Lung (tissue), 11 donors: ENCODE measurements at regions not wholly inside any gene's neighbourhood (a gene's known extent, or its start where the extent isn't known, plus 50 kb on each side); places are given as distances from the start of the nearest gene placed in this dataset.

Experiments used
- ATAC-seq: fragments of 200-7000 bp; cut with Tn5 transposase; one replicate; pipeline ENCODE4 v1.9.1; 2020; ENCODE audit warnings: moderate number of reproducible peaks; ENCODE audit not compliant: insufficient read depth, low FRiP score
- DNase-seq, 3 donors: peaks; one replicate each; pipeline ENCODE4 v3.0.0-alpha.2; 2013 to 2017
- H3K27ac ChIP-seq, 2 donors: one replicate each; pipeline ENCODE4 v1.5.1; 2013; ENCODE audit warnings: mild to moderate bottlenecking in 2 of 2, moderate library complexity in 2 of 2, control low read depth in 1 of 2, inconsistent platforms in 1 of 2, low read depth in 1 of 2, low read length in 1 of 2
- H3K27me3 ChIP-seq, 3 donors: one replicate each; pipeline ENCODE4 v1.5.1; 2013; ENCODE audit warnings: low read length in 2 of 3; ENCODE audit not compliant: control insufficient read depth in 3 of 3, insufficient read depth in 3 of 3
- H3K36me3 ChIP-seq, 4 donors: one replicate each; pipeline ENCODE4 v1.5.1; 2013; ENCODE audit warnings: low read length in 4 of 4, mild to moderate bottlenecking in 1 of 4, moderate library complexity in 1 of 4; ENCODE audit not compliant: control insufficient read depth in 4 of 4, insufficient read depth in 4 of 4
- H3K4me1 ChIP-seq, 5 donors: one replicate each; pipeline ENCODE4 v1.5.1; 2013; ENCODE audit warnings: low read length in 5 of 5, mild to moderate bottlenecking in 2 of 5, moderate library complexity in 1 of 5; ENCODE audit not compliant: control insufficient read depth in 5 of 5, insufficient read depth in 5 of 5
- H3K4me3 ChIP-seq: one replicate; pipeline ENCODE4 v1.5.1; 2013; ENCODE audit warnings: mild to moderate bottlenecking, control low read depth, moderate library complexity
- H3K9ac ChIP-seq, 2 donors: one replicate each; pipeline ENCODE4 v1.5.1; 2013; ENCODE audit warnings: low read length in 2 of 2, control low read depth in 1 of 2; ENCODE audit not compliant: insufficient read depth in 1 of 2
- H3K9me3 ChIP-seq, 4 donors: one replicate each; pipeline ENCODE4 v1.5.1; 2013; ENCODE audit warnings: low read length in 3 of 4, mild to moderate bottlenecking in 1 of 4, moderate library complexity in 1 of 4; ENCODE audit not compliant: control insufficient read depth in 4 of 4, insufficient read depth in 3 of 4
- CTCF ChIP-seq: IDR thresholded peaks from 2 replicates; pipeline ENCODE4 v1.5.1; 2012; ENCODE audit warnings: mild to moderate bottlenecking; ENCODE audit errors: control extremely low read depth, extremely low read depth
- WGBS, 2 donors: extraction: QIAGEN DNeasy Blood & Tissue Kit; methylation state at CpG; one replicate each; pipeline ENCODE4 v1.1.7; 2013; 5-methylcytosine and 5-hydroxymethylcytosine counted together
- donor health status: control.
- donor health status: control.
- donor health status: Bipolar disorder and iron deficiency.
- donor health status: healthy.
- donor health status: DM: yes; HTN: yes; CAD: no.

GRCh38 chr5:72608297-72608696 lies 101.1 kb upstream of the ZNF366 start:
- no peaks in the 10 kb centered on the region for H3K27me3 ChIP-seq
- H3K27ac ChIP-seq = no peak overlapping the region
- WGBS, 2 donors = 76 to 81% methylated on average over 8 of the region's 8 CpGs
- peaks cover 0 to 17% (median 0%) of the 10 kb centered on the region in 5 donors for H3K4me1 ChIP-seq
- ATAC-seq (no peak), DNase-seq (peak; percentile 92 to 98 (median 97))
- TF ChIP-seq CTCF = no peak
- H3K9me3 ChIP-seq = no peaks in the 10 kb centered on the region
- no peak overlapping the region for H3K4me3 ChIP-seq
- no peak overlapping the region for H3K9ac ChIP-seq
- H3K36me3 ChIP-seq = no peaks in the 10 kb centered on the region

GRCh38 chr5:72607381-72607780 lies 100.2 kb upstream of the ZNF366 start:
- Histone ChIP-seq H3K27me3 (no peaks in the 10 kb centered on the region), H3K4me1 (peaks cover 0 to 22% (median 0%) of the 10 kb centered on the region in 5 donors), H3K36me3 (no peaks in the 10 kb centered on the region), H3K9me3 (no peaks in the 10 kb centered on the region), H3K4me3 (no peak overlapping the region), H3K27ac (no peak overlapping the region), H3K9ac (no peak overlapping the region)
- no peak for ATAC-seq
- no peak for TF ChIP-seq CTCF
- DNase-seq = no peak
- 89 to 100% methylated on average over 2 of the region's 2 CpGs for WGBS, 2 donors

GRCh38 chr5:72606525-72606924 lies 99.3 kb upstream of the ZNF366 start:
- no peak overlapping the region for H3K27ac ChIP-seq
- ATAC-seq (no peak), DNase-seq (no peak)
- no peak overlapping the region for H3K9ac ChIP-seq
- no peaks in the 10 kb centered on the region for H3K27me3 ChIP-seq
- H3K4me1 ChIP-seq = peaks cover 0 to 22% (median 0%) of the 10 kb centered on the region in 5 donors
- no peak for TF ChIP-seq CTCF
- no peaks in the 10 kb centered on the region for H3K9me3 ChIP-seq
- no peaks in the 10 kb centered on the region for H3K36me3 ChIP-seq
- 92 to 99% methylated on average over 5 of the region's 5 CpGs for WGBS, 2 donors
- no peak overlapping the region for H3K4me3 ChIP-seq

GRCh38 chr5:72605632-72606031 lies 98.4 kb upstream of the ZNF366 start:
- ATAC-seq (no peak), DNase-seq (no peak)
- H3K9me3 ChIP-seq = no peaks in the 10 kb centered on the region
- H3K27me3 ChIP-seq = no peaks in the 10 kb centered on the region
- no peak overlapping the region for H3K27ac ChIP-seq
- no peak overlapping the region for H3K9ac ChIP-seq
- H3K36me3 ChIP-seq = no peaks in the 10 kb centered on the region
- peaks cover 0 to 22% (median 0%) of the 10 kb centered on the region in 5 donors for H3K4me1 ChIP-seq
- TF ChIP-seq CTCF = no peak
- no peak overlapping the region for H3K4me3 ChIP-seq
